GM12891 (cell line): ENCODE measurements at regions not wholly inside any gene's neighbourhood (a gene's known extent, or its start where the extent isn't known, plus 50 kb on each side); places are given as distances from the start of the nearest gene placed in this dataset.

Experiments
- DNase-seq: peaks from one replicate; pipeline ENCODE4 v3.0.0; 2011; ENCODE audit warnings: low spot score; ENCODE audit not compliant: insufficient read length
- FAIRE-seq: peaks from 2 replicates; lab custom pipeline; 2011; peaks lifted over from hg19 to GRCh38; lab: Jason Lieb, UNC
- PAX5 ChIP-seq: IDR thresholded peaks from 2 replicates; pipeline ENCODE4 v1.6.1; 2011; ENCODE audit warnings: low read length, moderate library complexity, mild to moderate bottlenecking; ENCODE audit not compliant: insufficient read depth, severe bottlenecking
- POLR2A ChIP-seq: IDR thresholded peaks from 2 replicates; pipeline ENCODE4 v1.6.1; 2011; ENCODE audit warnings: low read depth, low read length, control low read depth
- POLR2AphosphoS5 ChIP-seq: IDR thresholded peaks from 2 replicates; pipeline ENCODE4 v1.6.1; 2011; ENCODE audit warnings: low read depth, low read length, control low read depth
- POU2F2 ChIP-seq: IDR thresholded peaks from 2 replicates; pipeline ENCODE4 v1.6.1; 2011; ENCODE audit warnings: low read depth, mild to moderate bottlenecking, control low read depth, low read length, moderate library complexity
- SPI1 ChIP-seq: IDR thresholded peaks from 2 replicates; pipeline ENCODE4 v1.6.1; 2011; ENCODE audit warnings: low read depth, low read length, control low read depth
- TAF1 ChIP-seq: IDR thresholded peaks from 2 replicates; pipeline ENCODE4 v1.6.1; 2011; ENCODE audit warnings: low read depth, low read length, control low read depth

GRCh38 chr4:173917255-173917960 is 366.1 kb downstream of the FBXO8 start:
- no peak for FAIRE-seq
- TF ChIP-seq POU2F2 (no peak), POLR2AphosphoS5 (no peak), TAF1 (no peak), POLR2A (no peak), SPI1 (no peak), PAX5 (no peak)
- DNase-seq, result no peak

- DNase-seq (no peak), FAIRE-seq (no peak)
- TF ChIP-seq TAF1 (no peak), PAX5 (no peak), POLR2AphosphoS5 (no peak), POU2F2 (no peak), SPI1 (no peak), POLR2A (no peak)
Observed at GRCh38 chr4:173913496-173913895, 370.0 kb downstream of the FBXO8 start.

GRCh38 chr4:173912384-173912783 is 371.1 kb downstream of the FBXO8 start:
- DNase-seq (no peak), FAIRE-seq (no peak)
- no peak for TF ChIP-seq SPI1
- TF ChIP-seq POLR2AphosphoS5, result no peak
- TF ChIP-seq PAX5, result no peak
- no peak for TF ChIP-seq TAF1
- no peak for TF ChIP-seq POU2F2
- no peak for TF ChIP-seq POLR2A

- TF ChIP-seq POLR2A (no peak), PAX5 (no peak), POLR2AphosphoS5 (no peak), POU2F2 (no peak), SPI1 (no peak), TAF1 (no peak)
- no peak for FAIRE-seq
- no peak for DNase-seq
Observed at GRCh38 chr4:173910891-173911290, 372.6 kb downstream of the FBXO8 start.

- TF ChIP-seq TAF1 (no peak), POU2F2 (no peak), POLR2A (no peak), PAX5 (no peak), SPI1 (no peak), POLR2AphosphoS5 (no peak)
- no peak for DNase-seq
- FAIRE-seq, result no peak
Observed at GRCh38 chr4:173909294-173909693, 374.2 kb downstream of the FBXO8 start.

- DNase-seq, result no peak
- FAIRE-seq, result no peak
- TF ChIP-seq SPI1 (no peak), POLR2AphosphoS5 (no peak), POLR2A (no peak), TAF1 (no peak)
Observed at GRCh38 chr4:173899813-173900212, 369.8 kb upstream of the HAND2 start.

GRCh38 chr4:173891072-173891471 is 361.0 kb upstream of the HAND2 start:
- no peak for TF ChIP-seq PAX5
- no peak for TF ChIP-seq POU2F2
- no peak for TF ChIP-seq SPI1
- TF ChIP-seq TAF1, result no peak
- no peak for TF ChIP-seq POLR2AphosphoS5
- TF ChIP-seq POLR2A, result no peak
- DNase-seq (no peak), FAIRE-seq (no peak)

- no peak for TF ChIP-seq POLR2AphosphoS5
- TF ChIP-seq POLR2A, result no peak
- TF ChIP-seq SPI1, result no peak
- no peak for TF ChIP-seq PAX5
- TF ChIP-seq POU2F2, result no peak
- TF ChIP-seq TAF1, result no peak
- no peak for FAIRE-seq
- no peak for DNase-seq
Observed at GRCh38 chr4:173883821-173884220, 353.8 kb upstream of the HAND2 start.

GRCh38 chr4:173880897-173881296 is 350.9 kb upstream of the HAND2 start:
- FAIRE-seq (no peak), DNase-seq (no peak)
- no peak for TF ChIP-seq PAX5
- TF ChIP-seq SPI1, result no peak
- no peak for TF ChIP-seq POLR2A
- TF ChIP-seq POLR2AphosphoS5, result no peak
- TF ChIP-seq TAF1, result no peak
- no peak for TF ChIP-seq POU2F2

GRCh38 chr4:173879509-173879908 is 349.5 kb upstream of the HAND2 start:
- TF ChIP-seq POLR2AphosphoS5 (no peak), POU2F2 (no peak), TAF1 (no peak), SPI1 (no peak), POLR2A (no peak), PAX5 (no peak)
- no peak for DNase-seq
- FAIRE-seq, result no peak
